ENCODE measurements at regions not wholly inside any gene's neighbourhood (a gene's known extent, or its start where the extent isn't known, plus 50 kb on each side); places are given as distances from the start of the nearest gene placed in this dataset.
"Not testable (repeated sequence)": the region's sequence is repeated elsewhere in the genome, so short reads cannot be mapped to it uniquely, and the experiment has no call there.

- CTCF ChIA-PET = not testable (repeated sequence)
Measured at GRCh38 chrX:31014474-31014873, 57.4 kb downstream of the FTHL17 start.

GRCh38 chrX:31012509-31013025 is 59.3 kb downstream of the FTHL17 start:
- no peak for TF ChIP-seq CTCF (IDR thresholded peaks at IDR 0.05; ENCODE audit: insufficient read depth, low read length, missing control alignments)
- ChIA-PET POLR2A (no interaction called here), CTCF (no interaction called here)
- H3K4me3 ChIP-seq (ENCODE audit: low read depth, low read length) = no peak overlapping the region
- DNase-seq (ENCODE audit: low read depth, low spot score) = no peak

More at GRCh38 chrX:31014474-31014873, 57.4 kb downstream of the FTHL17 start:
- H3K4me3 ChIP-seq (ENCODE audit: low read depth, low read length); POLR2A ChIA-PET; DNase-seq (ENCODE audit: low read depth, low spot score): not testable (repeated sequence)

GRCh38 chrX:31007321-31007720 is 64.5 kb downstream of the FTHL17 start:
- ChIA-PET POLR2A (no interaction called here), CTCF (no interaction called here)
- no peak overlapping the region for H3K4me3 ChIP-seq (ENCODE audit: low read depth, low read length)
- DNase-seq (ENCODE audit: low read depth, low spot score) = no peak
- TF ChIP-seq CTCF (IDR thresholded peaks at IDR 0.05; ENCODE audit: insufficient read depth, low read length, missing control alignments) = no peak

- ChIA-PET CTCF (no interaction called here), POLR2A (no interaction called here)
- no peak for DNase-seq (ENCODE audit: low read depth, low spot score)
- no peak overlapping the region for H3K4me3 ChIP-seq (ENCODE audit: low read depth, low read length)
- TF ChIP-seq CTCF (IDR thresholded peaks at IDR 0.05; ENCODE audit: insufficient read depth, low read length, missing control alignments) = no peak
Measured at GRCh38 chrX:31006027-31006426, 65.8 kb downstream of the FTHL17 start.

- no peak for DNase-seq (ENCODE audit: low read depth, low spot score)
- no peak for TF ChIP-seq CTCF (IDR thresholded peaks at IDR 0.05; ENCODE audit: insufficient read depth, low read length, missing control alignments)
- ChIA-PET CTCF (no interaction called here), POLR2A (no interaction called here)
- no peak overlapping the region for H3K4me3 ChIP-seq (ENCODE audit: low read depth, low read length)
Measured at GRCh38 chrX:30997411-30997810, 74.4 kb downstream of the FTHL17 start.

- ChIA-PET CTCF (no interaction called here), POLR2A (no interaction called here)
- H3K4me3 ChIP-seq (ENCODE audit: low read depth, low read length) = no peak overlapping the region
- no peak for DNase-seq (ENCODE audit: low read depth, low spot score)
- no peak for TF ChIP-seq CTCF (IDR thresholded peaks at IDR 0.05; ENCODE audit: insufficient read depth, low read length, missing control alignments)
Measured at GRCh38 chrX:30995705-30996104, 76.1 kb downstream of the FTHL17 start.

DNA sequence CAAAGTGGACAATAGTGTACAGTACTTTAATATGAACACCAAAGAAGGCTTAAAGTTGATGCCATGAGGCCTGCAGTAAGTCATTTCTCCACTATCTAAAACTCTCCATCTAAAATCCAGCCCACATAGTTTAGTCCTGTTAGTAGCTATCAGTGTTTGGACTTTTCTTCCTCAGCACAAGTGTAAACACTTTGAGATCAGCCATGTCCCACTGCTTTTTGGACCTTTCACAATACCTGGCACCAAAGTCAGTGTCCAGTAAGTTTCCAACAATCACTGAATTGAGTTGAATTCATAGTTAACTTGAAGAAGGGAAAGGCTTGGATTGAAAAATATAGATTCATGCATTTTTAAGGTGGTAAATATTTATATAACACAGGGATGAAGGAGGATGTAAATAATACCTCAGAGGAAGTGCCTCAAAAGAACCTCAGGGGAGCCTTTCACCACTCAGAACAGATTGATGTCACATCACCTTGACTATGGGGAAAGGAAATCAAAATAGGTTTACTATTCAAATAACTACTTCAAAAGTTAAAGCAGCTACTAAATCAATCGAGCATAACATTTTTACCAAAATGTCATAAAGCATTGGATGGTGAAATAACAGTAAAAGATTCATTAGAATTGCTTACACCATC is 76.7 kb downstream of the FTHL17 start:
- POLR2A ChIA-PET = no interaction called here
- CTCF ChIA-PET = no interaction called here
- no peak for DNase-seq (ENCODE audit: low read depth, low spot score)
- no peak for TF ChIP-seq CTCF (IDR thresholded peaks at IDR 0.05; ENCODE audit: insufficient read depth, low read length, missing control alignments)
- no peak overlapping the region for H3K4me3 ChIP-seq (ENCODE audit: low read depth, low read length)

GRCh38 chrX:30994018-30994417 is 77.8 kb downstream of the FTHL17 start:
- CTCF ChIA-PET; POLR2A ChIA-PET; H3K4me3 ChIP-seq (ENCODE audit: low read depth, low read length); DNase-seq (ENCODE audit: low read depth, low spot score): not testable (repeated sequence)

All from AG04449 (cell line).